HS-5 (cell line): ENCODE measurements at regions not wholly inside any gene's neighbourhood (a gene's known extent, or its start where the extent isn't known, plus 50 kb on each side); places are given as distances from the start of the nearest gene placed in this dataset.

Experiments
- DNase-seq: peaks from one replicate; pipeline ENCODE4 v3.0.0-alpha.2; 2012; ENCODE audit warnings: low read depth

DNA sequence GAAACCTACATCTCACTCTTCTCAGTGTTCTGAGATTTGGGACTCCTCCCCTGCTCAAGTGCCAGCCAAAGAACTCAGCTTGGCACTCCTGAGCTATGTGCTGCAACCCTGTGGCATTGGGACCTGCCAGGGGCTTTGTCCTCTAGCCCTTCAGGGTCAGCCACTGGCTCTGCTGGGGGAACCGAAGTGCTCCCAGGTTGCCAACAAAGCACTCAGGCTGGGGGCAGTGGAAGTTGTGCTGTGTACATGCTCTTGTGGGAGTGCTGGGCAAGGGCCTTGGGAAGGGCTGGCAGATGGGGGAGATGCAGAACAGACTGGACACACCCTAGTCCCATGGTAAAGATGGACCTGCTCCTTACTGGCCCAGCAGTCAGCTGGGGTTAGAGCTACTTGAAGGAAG is 498.6 kb downstream of the CAAP1 start:
- no peak for DNase-seq

DNA sequence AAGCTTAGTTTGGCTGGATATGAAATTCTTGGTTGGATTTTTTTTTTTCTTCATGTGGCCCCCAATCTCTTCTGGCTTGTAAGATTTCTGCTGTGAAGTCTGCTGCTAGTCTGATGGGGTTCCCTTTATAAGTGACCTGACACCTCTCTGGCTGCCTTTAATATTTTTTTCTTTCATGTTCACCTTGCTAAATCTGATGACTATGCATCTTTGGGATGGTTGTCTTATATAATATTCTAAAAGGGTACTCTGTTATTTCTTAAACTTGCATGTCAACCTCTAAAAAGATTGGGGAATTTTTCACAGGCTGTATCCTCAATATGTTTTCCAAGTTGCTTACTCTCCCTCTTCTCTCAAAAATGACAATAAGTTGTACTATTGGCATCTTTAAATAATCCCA is 500.0 kb downstream of the CAAP1 start:
- no peak for DNase-seq

DNA sequence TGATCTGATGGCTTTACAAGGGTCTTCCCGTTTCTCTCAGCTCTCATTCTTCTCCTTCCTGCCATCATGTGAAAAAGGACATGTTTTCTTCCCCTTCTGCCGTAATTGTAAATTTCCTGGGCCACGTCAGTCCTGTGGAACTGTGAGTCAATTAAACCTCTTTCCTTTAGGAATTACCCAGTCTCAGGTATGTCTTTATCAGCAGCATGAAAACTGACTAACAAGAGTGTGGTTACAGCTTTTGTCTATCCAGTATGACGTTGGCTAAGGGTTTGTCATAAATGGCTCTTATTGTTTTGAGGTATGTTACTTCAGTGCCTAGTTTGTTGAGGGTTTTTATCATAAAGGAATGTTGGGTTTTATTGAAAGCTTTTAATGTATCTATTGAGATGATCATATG is 501.6 kb downstream of the CAAP1 start:
- no peak for DNase-seq

DNA sequence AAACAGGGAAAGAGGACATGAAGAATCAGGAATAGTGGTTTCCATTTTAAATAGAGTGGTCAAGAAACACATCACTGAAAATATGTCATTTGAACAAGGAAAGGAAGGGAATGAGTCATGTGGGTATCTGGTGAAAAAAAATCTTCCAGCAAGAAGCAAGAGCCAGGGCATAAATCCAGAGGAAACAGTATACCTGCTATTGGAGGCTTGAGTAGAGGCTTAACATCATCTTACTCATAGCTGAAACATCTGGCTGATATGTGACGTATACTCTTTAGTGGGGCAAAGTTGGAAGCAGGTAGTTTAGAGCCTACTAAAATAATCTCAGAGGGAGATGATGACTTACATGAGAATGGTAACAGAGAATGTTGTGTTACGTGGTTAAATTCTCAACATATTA is 517.2 kb downstream of the CAAP1 start:
- DNase-seq = peak; percentile 31

DNA sequence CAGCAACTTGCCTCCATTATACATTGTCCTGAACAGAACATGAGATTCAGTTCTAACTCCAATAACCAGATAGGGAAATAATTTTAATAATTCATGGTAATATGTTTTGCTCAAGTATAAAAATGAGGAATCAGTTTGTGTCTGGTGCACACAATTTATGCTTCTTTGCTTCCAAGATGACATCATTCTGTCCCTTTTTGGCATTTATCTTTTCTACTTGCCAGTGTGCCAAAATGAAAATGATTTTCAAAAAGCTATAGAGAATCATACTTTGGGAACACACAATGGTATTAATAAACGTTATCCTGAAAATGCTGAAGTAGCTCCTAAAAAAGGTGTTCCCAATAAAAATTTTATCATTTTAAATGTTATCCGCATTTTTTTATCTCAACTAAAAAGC is 519.0 kb downstream of the CAAP1 start:
- DNase-seq = no peak

DNA sequence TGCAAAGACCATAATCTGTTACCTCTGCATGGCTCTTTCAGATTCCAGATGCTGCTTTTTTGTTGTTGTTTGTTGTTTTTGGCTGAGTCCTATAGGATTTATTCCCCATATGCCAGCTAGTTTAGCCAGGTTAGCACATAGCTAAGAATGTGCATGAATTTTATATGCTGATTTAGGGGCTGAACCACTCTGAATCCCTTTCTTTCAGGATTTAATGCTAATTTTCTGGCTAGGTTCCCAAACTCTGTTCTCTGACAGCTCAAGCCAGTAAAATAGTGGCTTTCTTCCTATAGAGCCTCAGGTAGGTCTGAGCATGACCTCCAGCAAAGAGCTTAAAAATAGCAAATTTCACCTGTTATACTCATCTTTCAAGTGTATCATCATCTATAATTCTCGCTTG is 521.4 kb downstream of the CAAP1 start:
- no peak for DNase-seq

DNA sequence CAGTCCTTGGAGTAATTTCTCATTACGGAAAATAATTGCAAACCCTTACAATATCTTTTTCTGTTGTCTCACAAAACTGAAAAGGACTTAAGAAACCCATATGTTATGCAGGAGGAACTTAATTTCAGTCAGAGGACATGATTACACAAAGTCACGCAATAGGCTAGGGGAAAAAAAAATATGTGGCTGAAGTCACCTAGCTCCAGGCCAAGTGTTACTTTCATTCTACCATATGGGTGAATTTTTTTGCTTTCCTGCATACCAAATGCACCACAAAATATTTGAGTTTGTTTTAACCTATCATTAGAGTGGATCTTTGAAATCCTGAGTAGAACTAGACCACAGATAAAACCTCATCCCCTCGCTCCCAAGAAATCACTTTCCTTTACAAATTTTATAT is 523.5 kb downstream of the CAAP1 start:
- DNase-seq = peak; percentile 6

DNA sequence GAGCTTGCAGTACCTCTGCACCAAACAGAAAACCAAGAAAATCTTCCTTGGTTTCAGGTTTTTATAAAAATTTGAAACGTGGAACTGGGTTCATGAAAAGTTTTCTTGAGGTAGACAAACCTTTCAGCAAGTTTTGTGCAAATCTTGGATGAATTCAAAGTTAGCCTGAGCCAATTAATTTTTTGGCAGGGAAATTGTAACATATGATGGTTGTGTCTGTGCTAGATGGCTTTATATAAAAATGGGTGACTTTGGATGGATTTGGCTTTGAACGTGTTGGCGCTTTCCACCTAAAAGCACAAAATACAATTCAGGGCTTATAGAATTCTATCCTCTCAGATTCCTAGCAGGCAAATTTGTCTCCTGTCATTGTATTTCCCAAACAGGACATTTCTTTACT is 524.4 kb downstream of the CAAP1 start:
- DNase-seq = no peak

DNA sequence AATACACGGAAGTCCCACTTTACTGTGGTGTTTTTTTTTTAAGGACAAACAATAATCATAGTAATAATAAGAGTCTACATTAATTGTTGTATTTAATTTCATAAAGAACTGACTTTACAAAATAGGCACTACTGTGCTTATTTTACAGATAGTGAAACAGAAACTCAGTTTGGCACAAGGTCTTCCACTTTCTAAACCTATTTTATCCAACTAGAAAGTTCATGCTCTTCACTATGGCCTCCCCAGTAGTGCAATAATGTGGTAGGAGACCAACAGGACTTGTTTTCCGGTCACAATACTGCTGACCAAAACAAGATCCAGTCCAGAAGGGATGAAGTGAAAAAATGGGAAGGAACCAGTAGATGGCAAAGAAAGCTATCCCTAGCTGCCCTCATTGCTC is 531.6 kb downstream of the CAAP1 start:
- DNase-seq = no peak

DNA sequence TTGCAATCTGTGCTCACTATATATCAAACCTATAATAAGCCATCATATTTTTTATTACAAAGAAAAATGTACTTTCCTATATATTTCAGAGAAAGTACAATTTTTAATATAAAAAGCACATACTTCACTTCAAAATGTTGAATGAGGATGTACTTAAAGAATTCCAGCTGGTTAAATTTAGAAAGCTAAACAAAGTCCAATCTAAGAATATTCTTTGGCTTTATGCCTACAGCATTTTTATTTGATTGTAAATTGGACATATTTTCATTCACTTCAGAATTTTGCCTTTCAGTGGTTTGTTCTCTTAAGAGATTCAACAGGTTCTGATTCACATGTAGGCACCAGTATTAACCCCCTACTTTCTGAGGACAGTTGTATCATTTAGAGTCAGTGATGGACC is 533.8 kb downstream of the CAAP1 start:
- no peak for DNase-seq

DNA sequence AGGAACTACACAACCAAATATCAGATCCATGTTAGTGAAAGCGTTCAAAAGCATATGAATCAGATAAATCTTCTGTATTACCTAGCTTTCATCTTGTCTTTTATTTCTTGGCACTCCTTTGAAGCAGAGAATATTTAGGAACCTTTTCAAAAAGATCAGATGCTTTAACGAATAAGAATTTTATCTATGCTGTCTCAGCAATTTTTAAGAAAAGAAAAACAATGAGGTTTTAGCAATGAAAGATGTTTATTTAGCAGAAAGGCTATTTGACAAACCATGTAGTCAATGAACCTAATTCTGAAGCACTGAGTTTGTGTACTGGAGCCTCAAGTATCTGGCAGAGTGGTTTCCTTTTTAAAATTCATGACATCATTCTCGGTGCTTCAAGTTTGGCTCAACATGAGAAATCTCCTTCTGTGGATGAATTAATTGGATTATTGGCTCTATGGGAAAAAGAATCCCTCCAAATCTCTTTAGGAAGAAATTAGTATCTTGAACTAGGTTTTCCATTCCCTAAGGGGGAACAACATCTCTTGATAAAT is 534.7 kb downstream of the CAAP1 start:
- no peak for DNase-seq

DNA sequence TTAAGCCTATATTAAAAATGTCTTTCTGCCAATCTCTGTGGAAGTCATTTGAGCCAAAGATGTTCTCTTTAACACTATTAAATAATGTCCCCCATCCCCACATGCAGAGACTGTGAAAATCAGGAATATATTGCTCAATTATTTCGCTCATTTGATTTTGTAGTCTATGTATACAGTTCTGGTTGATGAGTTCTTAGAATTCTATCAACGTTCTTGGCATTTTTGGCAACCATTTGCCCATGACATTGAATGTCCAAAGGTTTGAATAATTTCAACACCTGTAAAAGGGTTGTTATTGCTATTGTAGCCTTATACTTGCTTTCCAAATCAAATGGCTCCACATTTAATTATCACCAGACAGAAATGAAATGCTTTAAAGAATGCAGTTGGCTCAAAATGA is 536.1 kb downstream of the CAAP1 start:
- no peak for DNase-seq

DNA sequence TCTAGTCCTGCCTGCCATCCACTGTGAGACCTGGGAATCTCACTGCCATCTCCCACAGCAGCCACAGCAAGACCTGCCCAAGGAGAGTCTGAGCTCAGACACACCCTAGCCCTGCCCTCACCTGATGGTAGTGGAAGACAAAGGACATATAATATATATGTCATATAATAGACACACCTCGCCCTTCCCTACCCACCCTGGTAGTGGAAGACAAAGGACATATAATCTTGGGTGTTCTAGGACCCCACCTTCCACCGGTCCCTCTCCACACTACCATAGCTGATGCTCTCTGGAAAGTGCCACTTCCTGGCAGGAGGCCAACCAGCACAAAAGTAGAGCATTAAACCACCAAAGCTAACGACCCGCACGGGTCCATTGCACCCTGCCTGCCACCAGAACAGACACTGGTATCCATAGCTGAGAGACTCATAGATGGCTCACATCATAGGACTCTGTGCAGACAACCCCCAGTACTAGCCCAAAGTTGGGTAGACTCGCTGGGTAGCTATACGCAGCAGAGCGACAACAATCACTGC is 545.6 kb downstream of the CAAP1 start:
- no peak for DNase-seq

DNA sequence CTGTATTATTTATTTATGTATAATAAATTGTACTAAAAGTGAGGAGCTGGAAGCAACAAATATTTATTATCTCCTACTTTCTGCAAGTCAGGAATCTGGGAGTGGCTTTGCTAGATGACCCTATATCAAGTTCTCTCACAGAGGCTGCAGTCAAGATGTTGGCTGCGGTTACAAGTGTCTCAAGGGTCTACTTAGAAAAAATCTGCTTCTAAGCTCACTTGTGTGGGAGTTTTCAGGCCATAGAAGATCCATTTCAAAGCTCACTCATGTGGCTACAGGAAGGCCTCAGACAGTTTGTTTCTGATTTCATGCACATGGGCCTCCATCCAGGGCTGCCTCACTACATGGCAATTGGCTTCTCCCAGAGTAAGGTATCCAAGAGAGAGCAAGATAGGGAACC is 551.1 kb downstream of the CAAP1 start:
- DNase-seq = no peak

DNA sequence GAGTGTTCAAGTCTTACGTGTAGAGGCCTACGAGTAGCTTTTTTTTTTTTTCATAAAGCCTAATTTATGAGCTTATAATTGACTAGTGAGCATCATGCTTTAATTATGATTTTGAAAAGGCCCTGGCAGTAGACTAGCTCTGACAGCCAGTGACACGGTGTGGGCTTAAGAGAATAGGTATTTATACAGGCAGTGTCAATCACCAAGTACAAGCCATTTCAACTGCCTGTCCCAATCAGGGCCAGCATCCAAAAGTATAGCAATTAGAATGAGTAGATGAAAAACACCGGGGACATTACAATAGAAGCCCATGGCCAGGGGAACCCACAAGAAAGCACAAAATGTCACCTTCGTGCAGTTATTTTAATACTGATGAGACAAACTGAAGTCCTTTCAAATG is 552.8 kb downstream of the CAAP1 start:
- DNase-seq = no peak

DNA sequence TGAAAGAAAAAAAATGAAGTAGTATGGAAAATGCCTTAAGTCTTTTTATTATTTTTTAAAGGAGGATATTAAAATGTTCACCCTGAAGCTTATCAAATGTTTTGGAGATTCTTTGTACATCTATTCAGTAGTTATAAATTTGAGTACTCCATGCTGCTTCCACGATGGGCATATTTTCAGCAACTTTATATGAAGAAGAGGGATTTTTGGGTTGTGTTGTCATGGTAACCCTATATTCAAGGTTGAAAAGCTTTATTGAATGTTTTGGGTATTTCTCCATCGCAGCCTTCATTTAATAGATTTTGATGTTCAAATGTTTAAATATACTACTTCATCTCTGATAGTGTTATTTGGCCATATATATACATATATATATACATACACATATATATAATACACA is 557.5 kb downstream of the CAAP1 start:
- no peak for DNase-seq

DNA sequence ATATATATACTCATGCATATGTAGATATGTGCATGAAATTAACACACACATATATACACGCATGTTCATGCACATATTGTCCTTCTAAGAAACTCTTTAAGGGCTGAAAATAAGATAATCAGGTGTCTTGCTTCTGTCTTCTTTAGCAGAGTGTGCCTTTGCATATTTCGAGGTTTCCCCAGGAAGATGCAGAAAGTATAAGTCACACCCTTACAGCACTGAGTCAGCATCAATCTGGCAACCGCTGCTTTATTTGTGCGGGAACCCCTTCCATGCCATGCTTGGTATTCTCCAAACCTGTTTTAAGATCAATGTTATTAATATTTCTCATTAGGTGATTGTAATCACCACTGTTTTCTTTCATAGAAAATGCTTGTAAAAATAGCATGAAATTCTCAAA is 557.9 kb downstream of the CAAP1 start:
- no peak for DNase-seq

DNA sequence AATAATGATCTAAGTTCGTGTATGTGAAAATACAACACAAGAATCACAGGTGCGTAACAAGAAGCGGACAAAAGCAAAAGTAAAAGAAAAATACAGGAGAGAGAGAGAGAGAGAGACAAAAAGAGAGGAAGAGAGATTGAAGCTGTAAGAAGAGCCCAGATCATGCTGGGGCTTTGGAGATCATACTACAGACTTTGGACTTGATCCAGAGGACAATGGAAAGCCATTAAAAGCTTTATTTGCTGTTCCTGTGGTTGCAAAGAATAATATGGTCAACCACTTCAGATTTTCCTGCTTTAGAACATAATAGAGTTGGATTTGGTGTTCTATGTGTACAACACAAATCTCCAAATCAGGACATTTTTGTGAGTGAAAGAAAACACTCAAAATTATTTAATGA is 561.4 kb downstream of the CAAP1 start:
- no peak for DNase-seq

DNA sequence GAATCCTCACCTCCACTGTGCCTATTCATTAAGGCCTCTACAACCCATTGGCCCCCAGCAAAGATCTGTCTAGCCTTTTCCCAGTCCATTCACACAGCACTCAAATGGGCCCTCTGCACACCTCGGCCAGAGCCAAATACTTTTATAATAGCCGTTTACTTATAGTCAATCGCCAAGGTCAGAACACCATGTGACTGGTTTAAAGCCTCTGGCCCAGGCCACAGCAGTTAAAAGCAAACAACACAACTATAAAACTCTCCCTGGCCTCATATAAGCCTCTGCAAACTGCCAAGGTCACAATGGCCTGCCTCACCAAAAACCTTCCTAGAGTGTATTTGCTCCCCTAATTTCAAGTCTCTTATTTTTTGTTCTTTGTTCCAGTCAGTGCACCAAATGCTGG is 562.6 kb downstream of the CAAP1 start:
- no peak for DNase-seq

DNA sequence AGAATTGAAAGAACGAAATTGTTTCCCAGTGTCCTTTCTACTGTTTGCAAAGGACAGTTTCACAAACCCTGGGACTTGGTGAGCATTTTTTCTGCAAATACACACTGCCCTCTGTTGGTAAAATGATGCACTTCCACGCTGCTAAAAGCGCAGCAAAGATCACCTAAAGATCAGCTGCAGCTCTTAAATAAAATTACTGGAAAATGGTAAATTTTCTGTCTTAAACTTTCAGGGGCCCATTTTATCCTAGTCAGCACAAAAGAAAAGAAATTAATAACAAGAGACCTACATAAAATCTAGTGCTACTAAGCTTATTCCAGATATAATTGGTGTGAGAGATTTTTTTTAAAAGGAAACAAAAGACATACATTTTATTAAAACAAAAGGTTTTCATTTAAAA is 566.0 kb downstream of the CAAP1 start:
- DNase-seq = peak; percentile 66

DNA sequence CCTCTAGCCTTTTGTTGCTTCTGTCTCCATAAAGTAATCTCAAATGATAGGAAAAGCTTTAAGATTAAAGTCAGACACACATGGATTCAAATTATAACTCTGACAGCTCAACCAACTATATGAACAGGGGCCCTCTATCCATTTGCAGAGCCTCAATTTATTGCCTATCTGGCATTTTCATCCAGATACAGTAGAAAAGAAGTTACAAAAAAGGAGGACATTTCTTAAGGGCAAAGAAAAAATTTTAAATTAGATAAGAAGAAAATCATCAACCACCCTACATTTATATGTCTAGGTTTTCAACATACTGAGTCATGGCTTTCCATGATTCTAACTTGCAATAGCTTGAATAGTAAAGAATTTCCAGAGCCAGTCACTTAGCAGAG is 567.2 kb downstream of the CAAP1 start:
- DNase-seq = no peak

DNA sequence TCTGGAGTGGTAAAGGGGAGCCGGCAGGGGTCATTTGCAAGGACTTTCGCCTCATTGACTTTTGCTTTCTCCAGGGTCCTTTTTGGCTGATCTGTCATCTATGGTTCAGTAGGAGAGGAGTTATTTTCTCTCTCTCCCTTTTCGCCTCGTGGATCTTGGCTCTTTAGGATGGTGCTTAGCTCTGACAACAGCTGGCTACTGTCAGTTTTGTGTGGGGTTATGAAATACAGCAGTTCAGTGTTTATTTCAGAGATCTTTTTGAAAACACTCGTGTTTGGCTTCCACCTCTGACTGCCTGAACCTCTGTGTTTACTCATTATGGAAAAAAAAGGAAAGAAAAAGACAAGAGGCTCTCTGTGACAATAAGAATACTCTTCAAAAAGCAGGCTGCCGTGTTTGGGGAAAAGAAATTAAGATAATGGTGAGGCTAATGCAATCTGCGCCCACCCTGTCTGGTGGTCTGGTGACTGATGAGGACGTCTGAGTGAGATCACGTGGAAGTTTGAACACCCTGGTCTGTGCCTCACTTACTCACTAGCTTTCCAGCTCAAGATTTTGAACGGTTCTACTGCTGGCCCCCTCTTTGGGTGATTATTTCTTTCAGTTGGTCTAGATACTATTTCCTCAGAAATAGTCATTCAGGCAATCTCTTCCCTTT is 567.7 kb downstream of the CAAP1 start:
- DNase-seq = no peak

DNA sequence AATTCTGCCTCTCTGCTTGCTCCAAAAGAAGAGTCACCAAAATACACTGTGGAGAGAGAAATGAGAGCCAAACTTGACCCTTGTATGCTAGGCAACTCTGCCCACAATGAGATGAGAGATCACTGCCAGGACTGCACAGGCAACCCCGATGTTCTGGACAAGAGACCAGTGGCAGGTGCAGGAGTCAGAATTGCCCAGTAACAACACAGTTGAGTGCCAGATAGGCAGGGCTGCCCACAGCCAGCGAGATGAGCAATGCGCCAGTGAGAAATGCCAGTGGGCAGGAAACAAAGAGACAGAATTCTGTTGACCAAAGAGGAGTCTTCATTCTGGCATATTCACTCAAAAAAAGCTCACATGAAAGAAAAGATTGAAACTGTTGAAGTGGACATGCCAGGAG is 570.7 kb downstream of the CAAP1 start:
- no peak for DNase-seq

DNA sequence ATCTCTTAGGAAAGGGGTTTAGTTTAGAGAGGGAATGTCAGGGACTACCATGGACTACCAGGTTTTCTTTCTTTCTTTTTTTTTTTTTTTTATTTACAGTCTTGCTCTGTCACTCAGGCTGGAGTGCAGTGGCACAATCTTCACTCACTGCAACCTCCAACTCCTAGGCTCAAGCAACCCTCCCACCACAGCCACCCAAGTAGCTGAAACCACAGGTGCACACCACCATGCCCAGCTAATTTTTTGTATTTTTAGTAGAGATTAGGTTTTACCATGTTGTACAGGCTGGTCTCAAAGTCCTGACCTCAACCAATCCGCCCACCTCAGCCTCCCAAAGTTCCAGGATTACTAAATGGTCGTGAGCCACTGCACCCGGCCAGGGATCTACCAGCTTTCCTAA is 572.7 kb downstream of the CAAP1 start:
- no peak for DNase-seq
